WTC11 (cell line): ENCODE measurements at regions not wholly inside any gene's neighbourhood (a gene's known extent, or its start where the extent isn't known, plus 50 kb on each side); places are given as distances from the start of the nearest gene placed in this dataset.

Experiments used
- ATAC-seq: fragments of 200-7000 bp; cut with Tn5 transposase; 2 replicates; pipeline ENCODE4 v1.10.0; 2021; ENCODE audit warnings: mild to moderate bottlenecking, moderate library complexity
- CTCF ChIA-PET: fragments of 300-600 bp; sonication (Branson Sonifier 250); formaldehyde crosslinking; loops from one replicate; lab custom pipeline; 2021; ENCODE audit warnings: antibody characterized with exemption; lab: Charles Lee
- POLR2A ChIA-PET: fragments of 350-600 bp; sonication (Branson Sonifier 250); formaldehyde crosslinking; loops from one replicate; lab custom pipeline; 2021; ENCODE audit warnings: antibody characterized with exemption; lab: Charles Lee
- DNase-seq: peaks from one replicate; pipeline ENCODE4 v3.0.0; 2021; ENCODE audit warnings: low spot score
- H3K27ac Mint-ChIP-seq: 2 replicates; pipeline ENCODE4 v1.8.0; 2021; ENCODE audit warnings: mixed read lengths
- H3K27me3 Mint-ChIP-seq: 2 replicates; pipeline ENCODE4 v1.8.0; 2021; ENCODE audit warnings: low read depth, mild to moderate bottlenecking, moderate library complexity, mixed read lengths
- H3K36me3 Mint-ChIP-seq: 2 replicates; pipeline ENCODE4 v1.8.0; 2021; ENCODE audit warnings: mixed read lengths
- H3K4me1 Mint-ChIP-seq: 2 replicates; pipeline ENCODE4 v1.8.0; 2022; ENCODE audit warnings: mixed read lengths
- H3K4me3 Mint-ChIP-seq: 2 replicates; pipeline ENCODE4 v1.8.0; 2021; ENCODE audit warnings: mild to moderate bottlenecking, moderate library complexity, mixed read lengths
- H3K9me3 Mint-ChIP-seq: 2 replicates; pipeline ENCODE4 v1.8.0; 2021; ENCODE audit warnings: mixed read lengths
- CDX4 ChIP-seq: fragments of 250-450 bp; sonication (Bioruptor Pico); IDR thresholded peaks from 2 replicates; pipeline ENCODE4 v1.9.0; 2021; ENCODE audit warnings: moderate library complexity, mild to moderate bottlenecking, inconsistent platforms, borderline replicate concordance
- CREB1 ChIP-seq: sonication (generic); formaldehyde crosslinking; IDR thresholded peaks from 2 replicates; pipeline ENCODE4 v1.8.0; 2023; ENCODE audit warnings: mild to moderate bottlenecking, missing genetic modification reagents
- EMX1 ChIP-seq: fragments of 250-450 bp; sonication (Bioruptor Pico); IDR thresholded peaks from 2 replicates; pipeline ENCODE4 v1.8.0; 2021; ENCODE audit warnings: mild to moderate bottlenecking
- FOXJ3 ChIP-seq: sonication (generic); formaldehyde crosslinking; IDR thresholded peaks from 2 replicates; pipeline ENCODE4 v1.9.0; 2021; ENCODE audit warnings: missing genetic modification reagents, mild to moderate bottlenecking, borderline replicate concordance
- FOXP1 ChIP-seq: sonication (generic); formaldehyde crosslinking; IDR thresholded peaks from 2 replicates; pipeline ENCODE4 v1.8.0; 2022; ENCODE audit warnings: missing genetic modification reagents, mild to moderate bottlenecking, moderate library complexity, borderline replicate concordance
- GABPB1 ChIP-seq: sonication (generic); formaldehyde crosslinking; IDR thresholded peaks from 2 replicates; pipeline ENCODE4 v1.8.1; 2023; ENCODE audit warnings: mild to moderate bottlenecking, missing genetic modification reagents
- JUN ChIP-seq: sonication (generic); formaldehyde crosslinking; IDR thresholded peaks from 2 replicates; pipeline ENCODE4 v1.8.0; 2023; ENCODE audit warnings: mild to moderate bottlenecking, missing genetic modification reagents
- MAX ChIP-seq: sonication (generic); formaldehyde crosslinking; IDR thresholded peaks from 2 replicates; pipeline ENCODE4 v1.8.0; 2022; ENCODE audit warnings: mild to moderate bottlenecking, missing genetic modification reagents
- NFYB ChIP-seq: sonication (generic); formaldehyde crosslinking; conservative IDR thresholded peaks from 2 replicates; pipeline ENCODE4 v1.8.0; 2022; ENCODE audit warnings: low read depth, missing genetic modification reagents
- NR2C2 ChIP-seq: sonication (generic); formaldehyde crosslinking; IDR thresholded peaks from 2 replicates; pipeline ENCODE4 v1.8.0; 2022; ENCODE audit warnings: mild to moderate bottlenecking, missing genetic modification reagents
- OVOL2 ChIP-seq: fragments of 250-450 bp; sonication (Bioruptor Pico); IDR thresholded peaks from 2 replicates; pipeline ENCODE4 v1.9.0; 2021; ENCODE audit warnings: mild to moderate bottlenecking, borderline replicate concordance
- RELA ChIP-seq: sonication (generic); formaldehyde crosslinking; IDR thresholded peaks from 2 replicates; pipeline ENCODE4 v1.8.1; 2022; ENCODE audit warnings: missing genetic modification reagents, mild to moderate bottlenecking, borderline replicate concordance
- SP1 ChIP-seq: sonication (generic); formaldehyde crosslinking; conservative IDR thresholded peaks from 2 replicates; pipeline ENCODE4 v1.8.1; 2022; ENCODE audit warnings: missing genetic modification reagents
- TCF7 ChIP-seq: sonication (generic); formaldehyde crosslinking; IDR thresholded peaks from 2 replicates; pipeline ENCODE4 v1.8.0; 2022; ENCODE audit warnings: mild to moderate bottlenecking, low read depth, missing genetic modification reagents, moderate library complexity
- TEAD4 ChIP-seq: sonication (generic); formaldehyde crosslinking; IDR thresholded peaks from 2 replicates; pipeline ENCODE4 v1.8.0; 2022; ENCODE audit warnings: mild to moderate bottlenecking, missing genetic modification reagents
- ZBTB21 ChIP-seq: sonication (generic); formaldehyde crosslinking; IDR thresholded peaks from 2 replicates; pipeline ENCODE4 v1.8.1; 2023; ENCODE audit warnings: mild to moderate bottlenecking, missing genetic modification reagents, borderline replicate concordance
- ZNF317 ChIP-seq: sonication (generic); formaldehyde crosslinking; IDR thresholded peaks from 2 replicates; pipeline ENCODE4 v1.8.1; 2023; ENCODE audit warnings: low read depth, mild to moderate bottlenecking, moderate library complexity, missing genetic modification reagents, borderline replicate concordance
- ZNF423 ChIP-seq: fragments of 250-450 bp; sonication (Bioruptor Pico); IDR thresholded peaks from 2 replicates; pipeline ENCODE4 v2.1.2; 2022; ENCODE audit warnings: mild to moderate bottlenecking, moderate library complexity
- ZSCAN18 ChIP-seq: fragments of 250-450 bp; sonication (Bioruptor Pico); IDR thresholded peaks from 2 replicates; pipeline ENCODE4 v2.1.2; 2022; ENCODE audit warnings: mild to moderate bottlenecking, moderate library complexity
- TF ChIP-seq, protein P1 (sequence below): fragments of 250-450 bp; sonication (Bioruptor Pico); IDR thresholded peaks from 2 replicates; pipeline ENCODE4 v1.9.0; 2021; ENCODE audit warnings: mild to moderate bottlenecking
- TF ChIP-seq, protein P2 (sequence below): sonication (generic); formaldehyde crosslinking; IDR thresholded peaks from 2 replicates; pipeline ENCODE4 v1.8.1; 2022; ENCODE audit warnings: mild to moderate bottlenecking, moderate library complexity, missing genetic modification reagents
- TF ChIP-seq, protein P3 (sequence below): sonication (generic); formaldehyde crosslinking; IDR thresholded peaks from 2 replicates; pipeline ENCODE4 v1.8.1; 2023; ENCODE audit warnings: mild to moderate bottlenecking, missing genetic modification reagents, borderline replicate concordance
- TF ChIP-seq, protein P4 (sequence below): sonication (generic); formaldehyde crosslinking; IDR thresholded peaks from 2 replicates; pipeline ENCODE4 v1.8.0; 2022; ENCODE audit warnings: mild to moderate bottlenecking, missing genetic modification reagents

GRCh38 chr2:37838541-37839167, 86.4 kb upstream of the RMDN2 start:
- H3K27me3 Mint-ChIP-seq: no peaks in the 10 kb centered on the region; the same call in 1 of the 2 replicates
- TF ChIP-seq TEAD4 (no peak), EMX1 (no peak), SP1 (CRISPR knock-in tag) (no peak), ZNF317 (CRISPR knock-in tag) (no peak), RELA (no peak), GABPB1 (no peak), MAX (CRISPR knock-in tag) (no peak), NFYB (CRISPR knock-in tag) (no peak), ZSCAN18 (CRISPR knock-in tag) (no peak), OVOL2 (CRISPR knock-in tag) (no peak), FOXJ3 (CRISPR knock-in tag) (no peak), FOXP1 (CRISPR knock-in tag) (no peak), JUN (no peak), CDX4 (CRISPR knock-in tag) (no peak), ZNF423 (CRISPR knock-in tag) (no peak), NR2C2 (CRISPR knock-in tag) (no peak)
- TF ChIP-seq, protein P1, sequence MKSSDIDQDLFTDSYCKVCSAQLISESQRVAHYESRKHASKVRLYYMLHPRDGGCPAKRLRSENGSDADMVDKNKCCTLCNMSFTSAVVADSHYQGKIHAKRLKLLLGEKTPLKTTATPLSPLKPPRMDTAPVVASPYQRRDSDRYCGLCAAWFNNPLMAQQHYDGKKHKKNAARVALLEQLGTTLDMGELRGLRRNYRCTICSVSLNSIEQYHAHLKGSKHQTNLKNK (CRISPR knock-in tag): no peak
- TF ChIP-seq, protein P2, sequence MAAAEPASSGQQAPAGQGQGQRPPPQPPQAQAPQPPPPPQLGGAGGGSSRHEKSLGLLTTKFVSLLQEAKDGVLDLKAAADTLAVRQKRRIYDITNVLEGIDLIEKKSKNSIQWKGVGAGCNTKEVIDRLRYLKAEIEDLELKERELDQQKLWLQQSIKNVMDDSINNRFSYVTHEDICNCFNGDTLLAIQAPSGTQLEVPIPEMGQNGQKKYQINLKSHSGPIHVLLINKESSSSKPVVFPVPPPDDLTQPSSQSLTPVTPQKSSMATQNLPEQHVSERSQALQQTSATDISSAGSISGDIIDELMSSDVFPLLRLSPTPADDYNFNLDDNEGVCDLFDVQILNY (CRISPR knock-in tag): no peak
- TF ChIP-seq, protein P3, sequence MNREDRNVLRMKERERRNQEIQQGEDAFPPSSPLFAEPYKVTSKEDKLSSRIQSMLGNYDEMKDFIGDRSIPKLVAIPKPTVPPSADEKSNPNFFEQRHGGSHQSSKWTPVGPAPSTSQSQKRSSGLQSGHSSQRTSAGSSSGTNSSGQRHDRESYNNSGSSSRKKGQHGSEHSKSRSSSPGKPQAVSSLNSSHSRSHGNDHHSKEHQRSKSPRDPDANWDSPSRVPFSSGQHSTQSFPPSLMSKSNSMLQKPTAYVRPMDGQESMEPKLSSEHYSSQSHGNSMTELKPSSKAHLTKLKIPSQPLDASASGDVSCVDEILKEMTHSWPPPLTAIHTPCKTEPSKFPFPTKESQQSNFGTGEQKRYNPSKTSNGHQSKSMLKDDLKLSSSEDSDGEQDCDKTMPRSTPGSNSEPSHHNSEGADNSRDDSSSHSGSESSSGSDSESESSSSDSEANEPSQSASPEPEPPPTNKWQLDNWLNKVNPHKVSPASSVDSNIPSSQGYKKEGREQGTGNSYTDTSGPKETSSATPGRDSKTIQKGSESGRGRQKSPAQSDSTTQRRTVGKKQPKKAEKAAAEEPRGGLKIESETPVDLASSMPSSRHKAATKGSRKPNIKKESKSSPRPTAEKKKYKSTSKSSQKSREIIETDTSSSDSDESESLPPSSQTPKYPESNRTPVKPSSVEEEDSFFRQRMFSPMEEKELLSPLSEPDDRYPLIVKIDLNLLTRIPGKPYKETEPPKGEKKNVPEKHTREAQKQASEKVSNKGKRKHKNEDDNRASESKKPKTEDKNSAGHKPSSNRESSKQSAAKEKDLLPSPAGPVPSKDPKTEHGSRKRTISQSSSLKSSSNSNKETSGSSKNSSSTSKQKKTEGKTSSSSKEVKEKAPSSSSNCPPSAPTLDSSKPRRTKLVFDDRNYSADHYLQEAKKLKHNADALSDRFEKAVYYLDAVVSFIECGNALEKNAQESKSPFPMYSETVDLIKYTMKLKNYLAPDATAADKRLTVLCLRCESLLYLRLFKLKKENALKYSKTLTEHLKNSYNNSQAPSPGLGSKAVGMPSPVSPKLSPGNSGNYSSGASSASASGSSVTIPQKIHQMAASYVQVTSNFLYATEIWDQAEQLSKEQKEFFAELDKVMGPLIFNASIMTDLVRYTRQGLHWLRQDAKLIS (CRISPR knock-in tag): no peak
- DNase-seq: no peak
- ChIA-PET POLR2A (no interaction called here), CTCF (interaction anchor here (0.9 kb wide), 1 partner anchor 424 kb away, joined by 3 read pairs; no protein-coding TSS in a partner anchor)
- H3K4me3 Mint-ChIP-seq: no peak overlapping the region
- ATAC-seq: no peak
- peaks cover 5% of the 10 kb centered on the region for H3K9me3 Mint-ChIP-seq
- H3K4me1 Mint-ChIP-seq: peaks cover 27% of the 10 kb centered on the region
- no peak overlapping the region for H3K27ac Mint-ChIP-seq
- H3K36me3 Mint-ChIP-seq: no peaks in the 10 kb centered on the region

DNA sequence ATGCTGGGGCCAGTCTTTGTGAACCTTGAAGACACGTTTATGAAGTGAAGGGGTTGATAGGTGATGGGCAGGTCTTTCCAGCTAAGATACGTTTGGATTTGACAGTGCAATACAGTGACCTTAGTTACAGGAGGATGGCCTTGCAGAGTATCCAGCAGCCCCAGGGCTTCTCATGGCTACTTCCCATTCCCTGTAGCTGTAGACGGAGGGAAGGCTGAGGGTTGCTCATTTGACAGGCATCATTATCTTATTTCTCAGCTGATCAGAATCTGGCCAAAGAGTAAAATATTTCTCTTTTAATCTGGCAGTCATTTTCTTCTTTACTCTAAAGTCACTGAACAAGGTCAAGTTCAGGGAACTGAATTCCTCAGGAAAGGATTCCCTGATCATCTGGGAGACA, 85.1 kb upstream of the RMDN2 start:
- Mint-ChIP-seq H3K9me3 (peaks cover 8% of the 10 kb centered on the region), H3K4me3 (no peak overlapping the region), H3K36me3 (no peaks in the 10 kb centered on the region), H3K27me3 (no peaks in the 10 kb centered on the region; the same call in 1 of the 2 replicates), H3K4me1 (peaks cover 33% of the 10 kb centered on the region), H3K27ac (no peak overlapping the region)
- CTCF ChIA-PET: interaction anchor here (0.7 to 1.5 kb wide), 3 partner anchors 7 to 444 kb away, joined by 3 to 7 read pairs (median 3); no protein-coding TSS in a partner anchor
- DNase-seq: no peak
- no peak for ATAC-seq
- POLR2A ChIA-PET: no interaction called here
- TF ChIP-seq, protein P3 (CRISPR knock-in tag): no peak
- TF ChIP-seq RELA (no peak), TCF7 (CRISPR knock-in tag) (no peak), ZBTB21 (CRISPR knock-in tag) (no peak), OVOL2 (CRISPR knock-in tag) (no peak), CREB1 (CRISPR knock-in tag) (no peak)
- TF ChIP-seq, protein P4, sequence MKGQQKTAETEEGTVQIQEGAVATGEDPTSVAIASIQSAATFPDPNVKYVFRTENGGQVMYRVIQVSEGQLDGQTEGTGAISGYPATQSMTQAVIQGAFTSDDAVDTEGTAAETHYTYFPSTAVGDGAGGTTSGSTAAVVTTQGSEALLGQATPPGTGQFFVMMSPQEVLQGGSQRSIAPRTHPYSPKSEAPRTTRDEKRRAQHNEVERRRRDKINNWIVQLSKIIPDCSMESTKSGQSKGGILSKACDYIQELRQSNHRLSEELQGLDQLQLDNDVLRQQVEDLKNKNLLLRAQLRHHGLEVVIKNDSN: no peak
